ENCODE measurements at regions not wholly inside any gene's neighbourhood (a gene's known extent, or its start where the extent isn't known, plus 50 kb on each side); places are given as distances from the start of the nearest gene placed in this dataset.

- no peak for TF ChIP-seq LEF1 (IDR thresholded peaks at IDR 0.05; ENCODE audit: borderline replicate concordance)
- TF ChIP-seq FOXM1 (IDR thresholded peaks at IDR 0.05; ENCODE audit: borderline replicate concordance): no peak
- TF ChIP-seq ARNT (IDR thresholded peaks at IDR 0.05): no peak
- TF ChIP-seq CTBP1 (IDR thresholded peaks at IDR 0.05; ENCODE audit: borderline replicate concordance): no peak
- TF ChIP-seq FOXA1 (IDR thresholded peaks at IDR 0.05): no peak
- TF ChIP-seq SP1 (IDR thresholded peaks at IDR 0.05): no peak
- no peak for TF ChIP-seq ZNF384 (IDR thresholded peaks at IDR 0.05)
- no peak for TF ChIP-seq FOXK2 (IDR thresholded peaks at IDR 0.05)
- DNase-seq (ENCODE audit: extremely low spot score): no peak
- CTCF ChIA-PET: no interaction called here
- POLR2A ChIA-PET: no interaction called here
Measured at GRCh38 chr5:161201558-161201957, 345.0 kb downstream of the GABRB2 start.

- ChIA-PET POLR2A (no interaction called here), CTCF (no interaction called here)
- no peak for TF ChIP-seq CTBP1 (IDR thresholded peaks at IDR 0.05; ENCODE audit: borderline replicate concordance)
- no peak for TF ChIP-seq ELF4 (IDR thresholded peaks at IDR 0.05)
- no peak for TF ChIP-seq NFRKB (IDR thresholded peaks at IDR 0.05)
- no peak for DNase-seq (ENCODE audit: extremely low spot score)
Measured at GRCh38 chr5:161190778-161191177, 338.8 kb upstream of the ATP10B start.

- POLR2A ChIA-PET: no interaction called here
Measured at GRCh38 chr5:161190086-161190485, 338.1 kb upstream of the ATP10B start.

GRCh38 chr5:161189452-161189851 lies 337.4 kb upstream of the ATP10B start:
- TF ChIP-seq LEF1 (IDR thresholded peaks at IDR 0.05; ENCODE audit: borderline replicate concordance): no peak
- TF ChIP-seq SUZ12 (IDR thresholded peaks at IDR 0.05): no peak
- no peak for TF ChIP-seq TARDBP (IDR thresholded peaks at IDR 0.05)
- no peak for TF ChIP-seq BHLHE40 (IDR thresholded peaks at IDR 0.05; ENCODE audit: borderline replicate concordance)
- no peak for TF ChIP-seq PKNOX1 (IDR thresholded peaks at IDR 0.05)
- no peak for TF ChIP-seq HDGF (IDR thresholded peaks at IDR 0.05; ENCODE audit: borderline replicate concordance)
- no peak for TF ChIP-seq FOXA1 (IDR thresholded peaks at IDR 0.05)
- no peak for TF ChIP-seq ARNT (IDR thresholded peaks at IDR 0.05)
- TF ChIP-seq L3MBTL2 (conservative IDR thresholded peaks at IDR 0.05): no peak
- TF ChIP-seq FOXK2 (IDR thresholded peaks at IDR 0.05): no peak
- no peak for TF ChIP-seq NFRKB (IDR thresholded peaks at IDR 0.05)
- TF ChIP-seq ELF4 (IDR thresholded peaks at IDR 0.05): no peak
- no peak for TF ChIP-seq FOXM1 (IDR thresholded peaks at IDR 0.05; ENCODE audit: borderline replicate concordance)
- TF ChIP-seq SP1 (IDR thresholded peaks at IDR 0.05): no peak
- ChIA-PET POLR2A (no interaction called here), CTCF (no interaction called here)
- DNase-seq (ENCODE audit: extremely low spot score): no peak

More at GRCh38 chr5:161190086-161190485, 338.1 kb upstream of the ATP10B start:
- DNase-seq (ENCODE audit: extremely low spot score): no peak
- CTCF ChIA-PET: no interaction called here
- TF ChIP-seq TARDBP (IDR thresholded peaks at IDR 0.05): no peak
- no peak for TF ChIP-seq CTBP1 (IDR thresholded peaks at IDR 0.05; ENCODE audit: borderline replicate concordance)
- no peak for TF ChIP-seq FOXM1 (IDR thresholded peaks at IDR 0.05; ENCODE audit: borderline replicate concordance)
- TF ChIP-seq FOXK2 (IDR thresholded peaks at IDR 0.05): no peak
- no peak for TF ChIP-seq ELF4 (IDR thresholded peaks at IDR 0.05)
- TF ChIP-seq ZNF384 (IDR thresholded peaks at IDR 0.05): no peak
- no peak for TF ChIP-seq HDGF (IDR thresholded peaks at IDR 0.05; ENCODE audit: borderline replicate concordance)
- TF ChIP-seq SP1 (IDR thresholded peaks at IDR 0.05): no peak
- no peak for TF ChIP-seq FOXA1 (IDR thresholded peaks at IDR 0.05)
- TF ChIP-seq PKNOX1 (IDR thresholded peaks at IDR 0.05): no peak
- TF ChIP-seq L3MBTL2 (conservative IDR thresholded peaks at IDR 0.05): no peak
- TF ChIP-seq BHLHE40 (IDR thresholded peaks at IDR 0.05; ENCODE audit: borderline replicate concordance): no peak
- TF ChIP-seq SUZ12 (IDR thresholded peaks at IDR 0.05): no peak
- no peak for TF ChIP-seq LEF1 (IDR thresholded peaks at IDR 0.05; ENCODE audit: borderline replicate concordance)
- TF ChIP-seq ARNT (IDR thresholded peaks at IDR 0.05): no peak
- TF ChIP-seq NFRKB (IDR thresholded peaks at IDR 0.05): no peak

GRCh38 chr5:161183559-161183958 lies 331.5 kb upstream of the ATP10B start:
- no peak for TF ChIP-seq SUZ12 (IDR thresholded peaks at IDR 0.05)
- TF ChIP-seq BHLHE40 (IDR thresholded peaks at IDR 0.05; ENCODE audit: borderline replicate concordance): no peak
- TF ChIP-seq L3MBTL2 (conservative IDR thresholded peaks at IDR 0.05): no peak
- no peak for TF ChIP-seq NFRKB (IDR thresholded peaks at IDR 0.05)
- TF ChIP-seq FOXM1 (IDR thresholded peaks at IDR 0.05; ENCODE audit: borderline replicate concordance): no peak
- no peak for TF ChIP-seq PKNOX1 (IDR thresholded peaks at IDR 0.05)
- TF ChIP-seq TARDBP (IDR thresholded peaks at IDR 0.05): no peak
- no peak for TF ChIP-seq HDGF (IDR thresholded peaks at IDR 0.05; ENCODE audit: borderline replicate concordance)
- TF ChIP-seq ELF4 (IDR thresholded peaks at IDR 0.05): no peak
- DNase-seq (ENCODE audit: extremely low spot score): no peak
- CTCF ChIA-PET: no interaction called here
- POLR2A ChIA-PET: no interaction called here

- DNase-seq (ENCODE audit: extremely low spot score): no peak
- CTCF ChIA-PET: no interaction called here
Measured at GRCh38 chr5:161176221-161176620, 324.2 kb upstream of the ATP10B start.

GRCh38 chr5:161169776-161170175 lies 317.8 kb upstream of the ATP10B start:
- no peak for TF ChIP-seq LEF1 (IDR thresholded peaks at IDR 0.05; ENCODE audit: borderline replicate concordance)
- ChIA-PET CTCF (no interaction called here), POLR2A (no interaction called here)
- no peak for DNase-seq (ENCODE audit: extremely low spot score)

More at GRCh38 chr5:161176221-161176620, 324.2 kb upstream of the ATP10B start:
- POLR2A ChIA-PET: no interaction called here
- TF ChIP-seq L3MBTL2 (conservative IDR thresholded peaks at IDR 0.05) (no peak), FOXA1 (IDR thresholded peaks at IDR 0.05) (no peak), HDGF (IDR thresholded peaks at IDR 0.05; ENCODE audit: borderline replicate concordance) (no peak), FOXM1 (IDR thresholded peaks at IDR 0.05; ENCODE audit: borderline replicate concordance) (no peak), TARDBP (IDR thresholded peaks at IDR 0.05) (no peak), SUZ12 (IDR thresholded peaks at IDR 0.05) (no peak), ARNT (IDR thresholded peaks at IDR 0.05) (no peak), ZNF384 (IDR thresholded peaks at IDR 0.05) (no peak), NFRKB (IDR thresholded peaks at IDR 0.05) (no peak)

Measured in HEK293T (cell line).